SU-DHL-6 (cell line): ENCODE measurements at regions not wholly inside any gene's neighbourhood (a gene's known extent, or its start where the extent isn't known, plus 50 kb on each side); places are given as distances from the start of the nearest gene placed in this dataset.

Experiments
- H2AFZ ChIP-seq: fragments of 200-600 bp; sonication (generic); 2 replicates; pipeline ENCODE4 v1.6.1; 2014; ENCODE audit warnings: low read depth, mild to moderate bottlenecking, moderate library complexity, mixed read lengths, antibody characterized with exemption, low read length; ENCODE audit not compliant: severe bottlenecking
- H3F3A ChIP-seq: fragments of 200-600 bp; shearing (Covaris generic); 2 replicates; pipeline ENCODE4 v1.6.0; 2016; ENCODE audit warnings: antibody characterized with exemption, mild to moderate bottlenecking; ENCODE audit not compliant: insufficient read depth
- H3K27ac ChIP-seq: fragments of 200-600 bp; sonication (generic); 2 replicates; pipeline ENCODE4 v1.5.1; 2016; ENCODE audit warnings: low read depth, mild to moderate bottlenecking, low read length, moderate library complexity, mixed read lengths
- H3K27me3 ChIP-seq: fragments of 200-600 bp; sonication (generic), shearing (Covaris generic); 2 replicates; pipeline ENCODE4 v1.6.0; 2014; ENCODE audit warnings: mild to moderate bottlenecking, low read length
- H3K36me3 ChIP-seq: fragments of 200-600 bp; sonication (generic); 2 replicates; pipeline ENCODE4 v1.6.1; 2014; ENCODE audit warnings: mild to moderate bottlenecking, low read length, mixed read lengths
- H3K4me2 ChIP-seq: fragments of 300-600, 200-600 bp; shearing (Covaris generic), sonication (generic); 2 replicates; pipeline ENCODE4 v1.6.0; 2014; ENCODE audit warnings: low read length, low read depth, mild to moderate bottlenecking; ENCODE audit not compliant: poor library complexity, severe bottlenecking
- H3K4me3 ChIP-seq: fragments of 200-600 bp; sonication (generic); 2 replicates; pipeline ENCODE4 v1.5.1; 2014; ENCODE audit warnings: antibody characterized with exemption, low read length, mild to moderate bottlenecking, mixed read lengths; ENCODE audit not compliant: insufficient read depth, poor library complexity, severe bottlenecking
- H3K79me2 ChIP-seq: fragments of 200-600 bp; sonication (generic); 2 replicates; pipeline ENCODE4 v1.6.1; 2014; ENCODE audit warnings: mild to moderate bottlenecking, low read length, moderate library complexity; ENCODE audit not compliant: insufficient read depth
- H3K9ac ChIP-seq: fragments of 200-600 bp; sonication (generic); 2 replicates; pipeline ENCODE4 v1.7.0; 2014; ENCODE audit warnings: mild to moderate bottlenecking, low read length
- H3K9me2 ChIP-seq: fragments of 200-600 bp; sonication (generic); replicated peaks from 2 replicates; pipeline ENCODE4 v1.6.1; 2014; ENCODE audit warnings: low read length; ENCODE audit not compliant: insufficient read depth
- H3K9me3 ChIP-seq: fragments of 200-600 bp; sonication (generic); 2 replicates; pipeline ENCODE4 v1.6.1; 2014; ENCODE audit warnings: low read length, mixed read lengths; ENCODE audit not compliant: insufficient read depth
- H4K20me1 ChIP-seq: fragments of 200-600 bp; sonication (generic); 2 replicates; pipeline ENCODE4 v1.6.1; 2014; ENCODE audit warnings: low read depth, mild to moderate bottlenecking, antibody characterized with exemption, low read length, moderate library complexity, mixed read lengths
- EZH2phosphoT487 ChIP-seq: fragments of 200-600 bp; sonication (generic), shearing (Covaris generic); conservative IDR thresholded peaks from 2 replicates; pipeline ENCODE4 v1.6.1; 2018; ENCODE audit warnings: mild to moderate bottlenecking, antibody characterized with exemption, low read length, moderate library complexity, mixed read lengths
- TF ChIP-seq, protein P1 (sequence below): fragments of 200-600 bp; sonication (generic); IDR thresholded peaks from one replicate; pipeline ENCODE4 v1.5.1; 2017; ENCODE audit warnings: antibody characterized with exemption, mild to moderate bottlenecking, low read length, moderate library complexity; ENCODE audit not compliant: insufficient read depth, poor library complexity, severe bottlenecking

DNA sequence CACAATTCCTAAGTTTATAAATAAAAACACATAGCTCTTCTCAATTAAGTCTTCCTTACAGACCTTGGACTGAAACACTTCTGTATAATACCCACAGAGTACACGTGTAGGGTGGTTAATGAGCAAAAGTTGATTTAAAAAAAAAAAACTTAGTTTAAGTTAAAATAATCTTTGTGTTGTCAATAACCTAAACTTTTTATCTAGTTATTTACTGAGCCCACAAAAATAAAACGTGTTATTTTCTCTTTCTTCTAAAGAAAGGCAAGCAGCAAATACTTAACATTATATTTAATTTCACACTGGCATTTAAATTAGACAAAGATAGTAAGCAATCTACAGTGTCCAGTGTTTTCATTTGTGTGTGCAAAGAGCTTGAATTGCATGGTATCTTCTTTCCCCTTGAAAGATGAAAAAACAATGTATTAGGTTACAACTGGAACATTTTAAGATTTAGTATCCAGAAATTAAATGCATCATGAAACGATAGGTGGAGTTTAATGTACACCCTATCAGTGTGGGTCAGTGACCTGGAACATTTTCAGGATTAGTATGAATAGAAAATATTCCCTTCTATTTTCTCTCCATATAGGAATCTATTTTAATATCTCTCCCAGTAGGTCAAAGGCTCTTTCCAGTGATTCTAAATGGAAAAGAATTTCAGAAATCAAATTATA, 1014.8 kb downstream of the NR2F1-AS1 start:
- H3K27me3 ChIP-seq: no peaks in the 10 kb centered on the region
- H3K79me2 ChIP-seq: no peaks in the 10 kb centered on the region
- no peaks in the 10 kb centered on the region; the same call in 1 of the 2 replicates for H4K20me1 ChIP-seq
- H3K27ac ChIP-seq: no peak overlapping the region
- TF ChIP-seq EZH2phosphoT487: no peak
- TF ChIP-seq, protein P1, sequence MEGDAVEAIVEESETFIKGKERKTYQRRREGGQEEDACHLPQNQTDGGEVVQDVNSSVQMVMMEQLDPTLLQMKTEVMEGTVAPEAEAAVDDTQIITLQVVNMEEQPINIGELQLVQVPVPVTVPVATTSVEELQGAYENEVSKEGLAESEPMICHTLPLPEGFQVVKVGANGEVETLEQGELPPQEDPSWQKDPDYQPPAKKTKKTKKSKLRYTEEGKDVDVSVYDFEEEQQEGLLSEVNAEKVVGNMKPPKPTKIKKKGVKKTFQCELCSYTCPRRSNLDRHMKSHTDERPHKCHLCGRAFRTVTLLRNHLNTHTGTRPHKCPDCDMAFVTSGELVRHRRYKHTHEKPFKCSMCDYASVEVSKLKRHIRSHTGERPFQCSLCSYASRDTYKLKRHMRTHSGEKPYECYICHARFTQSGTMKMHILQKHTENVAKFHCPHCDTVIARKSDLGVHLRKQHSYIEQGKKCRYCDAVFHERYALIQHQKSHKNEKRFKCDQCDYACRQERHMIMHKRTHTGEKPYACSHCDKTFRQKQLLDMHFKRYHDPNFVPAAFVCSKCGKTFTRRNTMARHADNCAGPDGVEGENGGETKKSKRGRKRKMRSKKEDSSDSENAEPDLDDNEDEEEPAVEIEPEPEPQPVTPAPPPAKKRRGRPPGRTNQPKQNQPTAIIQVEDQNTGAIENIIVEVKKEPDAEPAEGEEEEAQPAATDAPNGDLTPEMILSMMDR: no peak
- no peak overlapping the region for H3K4me2 ChIP-seq
- H3K4me3 ChIP-seq: no peak overlapping the region
- H3K9ac ChIP-seq: no peak overlapping the region
- no peak overlapping the region for H2AFZ ChIP-seq
- no peaks in the 10 kb centered on the region for H3K9me2 ChIP-seq
- no peaks in the 10 kb centered on the region for H3F3A ChIP-seq
- H3K9me3 ChIP-seq: no peaks in the 10 kb centered on the region
- no peaks in the 10 kb centered on the region for H3K36me3 ChIP-seq

DNA sequence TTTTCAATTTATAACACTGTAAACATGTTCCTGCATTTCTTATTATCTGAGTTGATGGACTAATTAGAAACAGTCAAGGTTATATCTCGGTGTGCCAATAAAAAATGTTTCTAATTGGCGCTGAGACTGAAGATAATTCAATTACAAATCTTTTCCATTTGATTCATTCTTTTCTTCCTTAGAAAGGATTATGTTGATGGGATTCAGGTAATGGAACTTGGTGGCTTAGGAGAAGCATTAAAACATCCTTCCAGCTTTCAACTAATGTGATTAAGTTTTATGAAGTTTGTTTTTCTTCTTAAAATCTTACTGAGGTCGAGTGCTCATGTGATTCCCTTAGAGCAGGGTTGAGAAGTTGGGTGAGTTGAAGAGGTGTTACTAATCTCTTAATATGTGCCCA, 1015.3 kb downstream of the NR2F1-AS1 start:
- H3K4me2 ChIP-seq: no peak overlapping the region
- no peaks in the 10 kb centered on the region for H3K36me3 ChIP-seq

DNA sequence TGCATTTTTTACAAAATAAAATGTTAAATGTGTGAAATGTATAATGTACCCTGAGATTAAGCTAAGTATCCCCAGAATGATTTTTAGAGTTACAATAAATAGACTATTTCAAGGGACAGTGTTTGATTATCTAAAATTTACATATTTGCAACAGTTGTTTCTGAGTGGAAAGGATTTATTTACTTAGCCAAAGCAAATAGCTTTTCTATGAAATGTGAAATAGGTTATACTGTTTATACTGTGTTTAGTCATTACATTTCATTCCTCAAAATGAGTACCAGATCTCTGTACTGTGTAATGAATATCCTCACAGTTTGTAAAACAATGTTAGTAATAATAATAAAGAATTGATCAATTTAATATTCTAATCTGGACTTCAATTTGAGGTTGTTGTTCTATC, 1019.0 kb downstream of the NR2F1-AS1 start:
- Histone ChIP-seq H3K4me2 (no peak overlapping the region), H3K9ac (no peak overlapping the region), H2AFZ (no peak overlapping the region), H3F3A (no peaks in the 10 kb centered on the region), H3K27ac (no peak overlapping the region), H3K9me2 (no peaks in the 10 kb centered on the region), H3K27me3 (no peaks in the 10 kb centered on the region), H3K9me3 (no peaks in the 10 kb centered on the region), H3K4me3 (no peak overlapping the region), H4K20me1 (no peaks in the 10 kb centered on the region; the same call in 1 of the 2 replicates), H3K79me2 (no peaks in the 10 kb centered on the region), H3K36me3 (no peaks in the 10 kb centered on the region)
- TF ChIP-seq, protein P1: no peak
- TF ChIP-seq EZH2phosphoT487: no peak

More for the DNA sequence above, 1015.3 kb downstream of the NR2F1-AS1 start:
- TF ChIP-seq, protein P1: no peak
- TF ChIP-seq EZH2phosphoT487: no peak
- Histone ChIP-seq H3K9me2 (no peaks in the 10 kb centered on the region), H3K27ac (no peak overlapping the region), H3K9me3 (no peaks in the 10 kb centered on the region), H2AFZ (no peak overlapping the region), H3F3A (no peaks in the 10 kb centered on the region), H3K9ac (no peak overlapping the region), H4K20me1 (no peaks in the 10 kb centered on the region; the same call in 1 of the 2 replicates), H3K4me3 (no peak overlapping the region), H3K27me3 (no peaks in the 10 kb centered on the region), H3K79me2 (no peaks in the 10 kb centered on the region)
